Ovary (tissue), 3 donors: ENCODE measurements at regions not wholly inside any gene's neighbourhood (a gene's known extent, or its start where the extent isn't known, plus 50 kb on each side); places are given as distances from the start of the nearest gene placed in this dataset.

ENCODE experiments used
- EP300 ChIP-seq: sonication (generic); formaldehyde crosslinking; IDR thresholded peaks from one replicate; pipeline ENCODE4 v1.6.1; 2017; ENCODE audit warnings: antibody characterized with exemption
- POLR2A ChIP-seq: fragments of 450-650 bp; IDR thresholded peaks from one replicate; pipeline ENCODE4 v1.6.1; 2017; ENCODE audit warnings: antibody characterized with exemption, mild to moderate bottlenecking, moderate library complexity
- TF ChIP-seq, protein P1 (sequence below), 3 donors: fragments of 450-650 bp in 2 of 3; fragments of 200-600 bp in 1 of 3; IDR thresholded peaks; one replicate each; pipeline versions ENCODE4 v1.5.1 to v1.8.0; 2016 to 2022; ENCODE audit warnings: antibody characterized with exemption in 3 of 3, mild to moderate bottlenecking in 1 of 3
- donor health status: DM: no; HTN: no; CAD: no.

GRCh38 chr3:107092121-107092520 is 285.1 kb upstream of the CCDC54 start:
- TF ChIP-seq, protein P1, sequence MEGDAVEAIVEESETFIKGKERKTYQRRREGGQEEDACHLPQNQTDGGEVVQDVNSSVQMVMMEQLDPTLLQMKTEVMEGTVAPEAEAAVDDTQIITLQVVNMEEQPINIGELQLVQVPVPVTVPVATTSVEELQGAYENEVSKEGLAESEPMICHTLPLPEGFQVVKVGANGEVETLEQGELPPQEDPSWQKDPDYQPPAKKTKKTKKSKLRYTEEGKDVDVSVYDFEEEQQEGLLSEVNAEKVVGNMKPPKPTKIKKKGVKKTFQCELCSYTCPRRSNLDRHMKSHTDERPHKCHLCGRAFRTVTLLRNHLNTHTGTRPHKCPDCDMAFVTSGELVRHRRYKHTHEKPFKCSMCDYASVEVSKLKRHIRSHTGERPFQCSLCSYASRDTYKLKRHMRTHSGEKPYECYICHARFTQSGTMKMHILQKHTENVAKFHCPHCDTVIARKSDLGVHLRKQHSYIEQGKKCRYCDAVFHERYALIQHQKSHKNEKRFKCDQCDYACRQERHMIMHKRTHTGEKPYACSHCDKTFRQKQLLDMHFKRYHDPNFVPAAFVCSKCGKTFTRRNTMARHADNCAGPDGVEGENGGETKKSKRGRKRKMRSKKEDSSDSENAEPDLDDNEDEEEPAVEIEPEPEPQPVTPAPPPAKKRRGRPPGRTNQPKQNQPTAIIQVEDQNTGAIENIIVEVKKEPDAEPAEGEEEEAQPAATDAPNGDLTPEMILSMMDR (IDR thresholded peaks at IDR 0.05): no peak
- TF ChIP-seq EP300 (no peak), POLR2A (no peak)
